ENCODE measurements at regions not wholly inside any gene's neighbourhood (a gene's known extent, or its start where the extent isn't known, plus 50 kb on each side); places are given as distances from the start of the nearest gene placed in this dataset.
"Not testable (repeated sequence)": the region's sequence is repeated elsewhere in the genome, so short reads cannot be mapped to it uniquely, and the experiment has no call there.

DNA sequence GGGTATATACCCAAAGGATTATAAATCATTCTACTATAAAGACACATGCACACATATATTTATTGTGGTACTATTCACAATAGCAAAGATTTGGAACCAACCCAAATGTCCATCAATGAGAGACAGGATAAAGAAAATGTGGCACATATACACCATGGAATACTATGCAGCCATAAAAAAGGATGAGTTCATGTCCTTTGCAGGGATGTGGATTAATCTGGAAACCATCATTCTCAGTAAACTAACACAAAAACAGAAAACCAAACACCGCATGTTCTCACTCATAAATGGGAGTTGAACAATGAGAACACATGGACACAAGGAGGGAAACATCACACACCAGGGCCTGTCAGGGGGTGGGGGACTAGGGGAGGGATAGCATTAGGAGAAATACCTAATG, 281.4 kb upstream of the TBX18 start:
- TF ChIP-seq, protein P1, sequence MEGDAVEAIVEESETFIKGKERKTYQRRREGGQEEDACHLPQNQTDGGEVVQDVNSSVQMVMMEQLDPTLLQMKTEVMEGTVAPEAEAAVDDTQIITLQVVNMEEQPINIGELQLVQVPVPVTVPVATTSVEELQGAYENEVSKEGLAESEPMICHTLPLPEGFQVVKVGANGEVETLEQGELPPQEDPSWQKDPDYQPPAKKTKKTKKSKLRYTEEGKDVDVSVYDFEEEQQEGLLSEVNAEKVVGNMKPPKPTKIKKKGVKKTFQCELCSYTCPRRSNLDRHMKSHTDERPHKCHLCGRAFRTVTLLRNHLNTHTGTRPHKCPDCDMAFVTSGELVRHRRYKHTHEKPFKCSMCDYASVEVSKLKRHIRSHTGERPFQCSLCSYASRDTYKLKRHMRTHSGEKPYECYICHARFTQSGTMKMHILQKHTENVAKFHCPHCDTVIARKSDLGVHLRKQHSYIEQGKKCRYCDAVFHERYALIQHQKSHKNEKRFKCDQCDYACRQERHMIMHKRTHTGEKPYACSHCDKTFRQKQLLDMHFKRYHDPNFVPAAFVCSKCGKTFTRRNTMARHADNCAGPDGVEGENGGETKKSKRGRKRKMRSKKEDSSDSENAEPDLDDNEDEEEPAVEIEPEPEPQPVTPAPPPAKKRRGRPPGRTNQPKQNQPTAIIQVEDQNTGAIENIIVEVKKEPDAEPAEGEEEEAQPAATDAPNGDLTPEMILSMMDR (conservative IDR thresholded peaks at IDR 0.05) = not testable (repeated sequence)
- not testable (repeated sequence) for TF ChIP-seq ZFX (IDR thresholded peaks at IDR 0.05)

Data from C4-2B (cell line).